HCT116 (cell line): ENCODE measurements at regions not wholly inside any gene's neighbourhood (a gene's known extent, or its start where the extent isn't known, plus 50 kb on each side); places are given as distances from the start of the nearest gene placed in this dataset.

Experiments used
- ATAC-seq: fragments of 200-7000 bp; cut with Tn5 transposase; 2 replicates; pipeline ENCODE4 v1.9.1; 2020; ENCODE audit warnings: mild to moderate bottlenecking, moderate library complexity
- BruUV-seq: library from RNA; stranded (reverse); fragments of 400-500 nt; replicated peaks from 2 replicates; lab custom pipeline; 2021; lab: Mats Ljungman, UMichigan
- CTCF ChIA-PET: fragments of 300-600 bp; sonication (Branson Sonifier 250); formaldehyde crosslinking; loops from one replicate; lab custom pipeline; 2021; ENCODE audit warnings: antibody characterized with exemption; lab: Charles Lee
- POLR2A ChIA-PET: fragments of 300-600, 350-600 bp; sonication (Branson Sonifier 250); formaldehyde crosslinking; loops from one replicate; lab custom pipeline; 2021; ENCODE audit warnings: antibody characterized with exemption; lab: Charles Lee
- RAD21 ChIA-PET, 2 experiments: fragments of 300-600 bp; sonication (Branson Sonifier 250); formaldehyde crosslinking; loops; one replicate each; lab custom pipeline; 2023; ENCODE audit warnings: low total read pairs in 2 of 2; ENCODE audit not compliant: uncharacterized antibody in 2 of 2, unreplicated experiment in 2 of 2, low non-redundant PET in 1 of 2; lab: Charles Lee
- DNase-seq: peaks from one replicate; pipeline ENCODE4 v3.0.0-alpha.2; 2010; ENCODE audit warnings: low read depth, low spot score
- H2AFZ ChIP-seq: fragments of 200-600 bp; shearing (Covaris generic), sonication (generic); 2 replicates; pipeline ENCODE4 v1.6.1; 2017; ENCODE audit warnings: low read depth, mixed run types, mixed read lengths, antibody characterized with exemption, low read length; ENCODE audit not compliant: poor library complexity, severe bottlenecking
- H3K27ac ChIP-seq: 2 replicates; pipeline ENCODE4 v1.5.1; 2012; ENCODE audit warnings: low read depth, low read length
- H3K27me3 ChIP-seq: fragments of 200-600 bp; sonication (generic); 2 replicates; pipeline ENCODE4 v1.6.1; 2016; ENCODE audit warnings: mixed run types, low read length, mixed read lengths; ENCODE audit not compliant: insufficient read depth
- H3K36me3 ChIP-seq, 2 experiments: fragments of 200-500 bp in 1 of 2; fragments of 200-600 bp in 1 of 2; sonication (Bioruptor generic) in 1 of 2; sonication (generic) in 1 of 2; 2 replicates each; pipeline versions ENCODE4 v1.5.1 to v1.6.1; 2014 to 2016; ENCODE audit warnings: low read length in 2 of 2, inconsistent platforms in 1 of 2, mixed read lengths in 1 of 2, mixed run types in 1 of 2; ENCODE audit not compliant: insufficient read depth in 2 of 2, control insufficient read depth in 1 of 2
- H3K4me1 ChIP-seq, 2 experiments: fragments of 200-600 bp in 1 of 2; sonication (generic) in 1 of 2; 2 replicates each; pipeline versions ENCODE4 v1.5.1 to v1.6.1; 2012 to 2017; ENCODE audit warnings: low read length in 2 of 2, inconsistent platforms in 1 of 2, mild to moderate bottlenecking in 1 of 2, mixed read lengths in 1 of 2, mixed run types in 1 of 2, moderate library complexity in 1 of 2; ENCODE audit not compliant: insufficient read depth in 2 of 2, control insufficient read depth in 1 of 2
- H3K4me2 ChIP-seq: fragments of 200-600 bp; sonication (generic); 2 replicates; pipeline ENCODE4 v1.6.1; 2017; ENCODE audit warnings: mixed run types, low read length, mixed read lengths
- H3K4me3 ChIP-seq, 2 experiments: fragments of 200-600 bp in 1 of 2; sonication (generic) in 1 of 2; replicated peaks in 1 of 2; 2 replicates each; pipeline ENCODE4 v1.5.1; 2011 to 2016; ENCODE audit warnings: low read length in 2 of 2, control low read depth in 1 of 2, low read depth in 1 of 2, mild to moderate bottlenecking in 1 of 2, mixed read lengths in 1 of 2, mixed run types in 1 of 2
- H3K79me2 ChIP-seq: fragments of 200-600 bp; sonication (generic); 2 replicates; pipeline ENCODE4 v1.6.1; 2017; ENCODE audit warnings: mild to moderate bottlenecking, mixed run types, low read length, moderate library complexity, mixed read lengths; ENCODE audit not compliant: insufficient read depth
- H3K9ac ChIP-seq: fragments of 200-600 bp; sonication (generic); 2 replicates; pipeline ENCODE4 v1.6.1; 2016; ENCODE audit warnings: low read length, mixed read lengths
- H3K9me2 ChIP-seq: fragments of 200-600 bp; sonication (generic), shearing (Covaris generic); 2 replicates; pipeline ENCODE4 v1.6.1; 2017; ENCODE audit warnings: mixed run types, mild to moderate bottlenecking, moderate library complexity; ENCODE audit not compliant: insufficient read depth
- H3K9me3 ChIP-seq, 2 experiments: fragments of 200-500 bp in 1 of 2; fragments of 200-600 bp in 1 of 2; sonication (Bioruptor generic) in 1 of 2; sonication (generic) in 1 of 2; 2 replicates each; pipeline ENCODE4 v1.6.1; 2014 to 2017; ENCODE audit warnings: low read length in 2 of 2, mixed read lengths in 2 of 2, inconsistent platforms in 1 of 2, low read depth in 1 of 2, mild to moderate bottlenecking in 1 of 2, mixed run types in 1 of 2, moderate library complexity in 1 of 2; ENCODE audit not compliant: control insufficient read depth in 1 of 2, insufficient read depth in 1 of 2
- H4K20me1 ChIP-seq: fragments of 200-600 bp; sonication (generic), shearing (Covaris generic); 2 replicates; pipeline ENCODE4 v1.6.1; 2017; ENCODE audit warnings: mixed run types, mild to moderate bottlenecking, moderate library complexity; ENCODE audit not compliant: insufficient read depth
- CBX3 ChIP-seq: IDR thresholded peaks from 2 replicates; pipeline ENCODE4 v1.6.1; 2012; ENCODE audit warnings: low read depth
- CEBPB ChIP-seq: IDR thresholded peaks from 2 replicates; pipeline ENCODE4 v1.6.1; 2012; ENCODE audit warnings: low read depth
- ELF1 ChIP-seq: IDR thresholded peaks from 2 replicates; pipeline ENCODE4 v1.6.1; 2012; ENCODE audit warnings: low read depth, borderline replicate concordance
- EZH2 ChIP-seq: fragments of 200-600 bp; sonication (generic); IDR thresholded peaks from 2 replicates; pipeline ENCODE4 v1.6.1; 2017; ENCODE audit warnings: antibody characterized with exemption, mixed run types
- FOSL1 ChIP-seq: IDR thresholded peaks from 2 replicates; pipeline ENCODE4 v1.6.1; 2012; ENCODE audit warnings: low read depth
- JUND ChIP-seq: IDR thresholded peaks from 2 replicates; pipeline ENCODE4 v1.6.1; 2012
- RAD21 ChIP-seq: IDR thresholded peaks from 2 replicates; pipeline ENCODE4 v1.6.1; 2012; ENCODE audit warnings: low read depth, mild to moderate bottlenecking
- SIN3A ChIP-seq: IDR thresholded peaks from 2 replicates; pipeline ENCODE4 v1.6.1; 2012; ENCODE audit warnings: low read depth
- SRF ChIP-seq: IDR thresholded peaks from 2 replicates; pipeline ENCODE4 v1.6.1; 2012; ENCODE audit warnings: low read depth
- YY1 ChIP-seq: IDR thresholded peaks from 2 replicates; pipeline ENCODE4 v1.6.1; 2011; ENCODE audit warnings: low read length, low read depth, moderate library complexity, mild to moderate bottlenecking; ENCODE audit not compliant: insufficient replicate concordance; ENCODE audit errors: extremely low read depth
- ZFX ChIP-seq: fragments of 450-650 bp; IDR thresholded peaks from 2 replicates; pipeline ENCODE4 v1.6.1; 2017
- ZNF274 ChIP-seq: fragments of 200-500 bp; sonication (Bioruptor generic); IDR thresholded peaks from 2 replicates; pipeline ENCODE4 v1.6.1; 2014; ENCODE audit warnings: mild to moderate bottlenecking, low read depth, low read length, inconsistent platforms
- intact Hi-C: fragments of 100-400 bp; cut with micrococcal nuclease; formaldehyde crosslinking; loops from 2 replicates; pipeline ENCODE4 v1.10.0; 2022
- TF ChIP-seq, protein P1 (sequence below): IDR thresholded peaks from 2 replicates; pipeline ENCODE4 v1.6.1; 2012; ENCODE audit warnings: low read depth
- TF ChIP-seq, protein P2 (sequence below), 3 experiments: fragments of 200-600 bp in 1 of 3; sonication (generic) in 1 of 3; IDR thresholded peaks in 2 of 3; conservative IDR thresholded peaks in 1 of 3; 2 replicates each; pipeline ENCODE4 v1.5.1; 2012 to 2017; ENCODE audit warnings: low read depth in 2 of 3, low read length in 2 of 3, antibody characterized with exemption in 1 of 3, borderline replicate concordance in 1 of 3, control low read depth in 1 of 3, mild to moderate bottlenecking in 1 of 3, mixed read lengths in 1 of 3, mixed run types in 1 of 3, moderate library complexity in 1 of 3; ENCODE audit not compliant: insufficient read depth in 1 of 3

DNA sequence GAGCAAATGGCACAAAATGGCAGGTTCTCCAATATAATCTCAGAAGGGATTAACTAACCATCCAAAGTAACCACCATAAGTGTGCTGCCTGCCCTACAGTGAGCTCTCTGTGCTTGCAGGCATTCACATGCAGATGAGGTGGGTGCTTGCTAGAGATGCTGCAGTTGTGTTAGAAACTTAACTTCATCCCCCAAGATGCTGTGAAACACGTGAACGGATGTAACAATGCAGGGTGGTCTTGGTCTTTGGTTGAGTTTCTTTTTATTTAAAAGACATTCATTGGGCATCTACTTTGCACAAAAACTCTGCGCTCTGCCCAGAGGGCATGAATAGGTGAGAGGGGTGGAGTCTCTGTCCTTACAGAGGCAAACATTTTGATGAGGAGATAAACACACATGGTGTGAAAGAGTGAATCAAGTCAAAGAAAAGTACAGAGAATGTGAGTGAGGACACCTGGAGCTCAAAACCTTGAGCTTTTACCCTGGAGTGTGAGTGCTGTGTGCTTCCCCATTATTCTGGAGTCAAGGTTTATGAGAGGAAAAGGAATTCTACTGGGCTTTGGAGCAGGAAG lies 143.9 kb upstream of the DAP start:
- DNase-seq (no peak), ATAC-seq (no peak)
- ChIA-PET POLR2A (no interaction called here), CTCF (no interaction called here), RAD21 (no interaction called here)
- Histone ChIP-seq H3K9me3 (no peaks in the 10 kb centered on the region), H3K27me3 (peaks cover 16% of the 10 kb centered on the region; the same call in 1 of the 2 replicates), H3K9me2 (no peaks in the 10 kb centered on the region), H3K36me3 (no peaks in the 10 kb centered on the region), H3K4me2 (no peak overlapping the region), H3K9ac (no peak overlapping the region), H3K4me3 (no peak overlapping the region), H2AFZ (no peak overlapping the region), H3K79me2 (no peaks in the 10 kb centered on the region), H4K20me1 (no peaks in the 10 kb centered on the region), H3K4me1 (no peaks in the 10 kb centered on the region; a peak in 1 of 4 replicates), H3K27ac (no peak overlapping the region)
- intact Hi-C loops = no loop called here
- TF ChIP-seq RAD21 (no peak), CBX3 (no peak), CEBPB (no peak), JUND (no peak), ELF1 (no peak), EZH2 (no peak), ZFX (no peak), SIN3A (no peak), FOSL1 (no peak), SRF (no peak), YY1 (no peak), ZNF274 (no peak)
- TF ChIP-seq, protein P1, sequence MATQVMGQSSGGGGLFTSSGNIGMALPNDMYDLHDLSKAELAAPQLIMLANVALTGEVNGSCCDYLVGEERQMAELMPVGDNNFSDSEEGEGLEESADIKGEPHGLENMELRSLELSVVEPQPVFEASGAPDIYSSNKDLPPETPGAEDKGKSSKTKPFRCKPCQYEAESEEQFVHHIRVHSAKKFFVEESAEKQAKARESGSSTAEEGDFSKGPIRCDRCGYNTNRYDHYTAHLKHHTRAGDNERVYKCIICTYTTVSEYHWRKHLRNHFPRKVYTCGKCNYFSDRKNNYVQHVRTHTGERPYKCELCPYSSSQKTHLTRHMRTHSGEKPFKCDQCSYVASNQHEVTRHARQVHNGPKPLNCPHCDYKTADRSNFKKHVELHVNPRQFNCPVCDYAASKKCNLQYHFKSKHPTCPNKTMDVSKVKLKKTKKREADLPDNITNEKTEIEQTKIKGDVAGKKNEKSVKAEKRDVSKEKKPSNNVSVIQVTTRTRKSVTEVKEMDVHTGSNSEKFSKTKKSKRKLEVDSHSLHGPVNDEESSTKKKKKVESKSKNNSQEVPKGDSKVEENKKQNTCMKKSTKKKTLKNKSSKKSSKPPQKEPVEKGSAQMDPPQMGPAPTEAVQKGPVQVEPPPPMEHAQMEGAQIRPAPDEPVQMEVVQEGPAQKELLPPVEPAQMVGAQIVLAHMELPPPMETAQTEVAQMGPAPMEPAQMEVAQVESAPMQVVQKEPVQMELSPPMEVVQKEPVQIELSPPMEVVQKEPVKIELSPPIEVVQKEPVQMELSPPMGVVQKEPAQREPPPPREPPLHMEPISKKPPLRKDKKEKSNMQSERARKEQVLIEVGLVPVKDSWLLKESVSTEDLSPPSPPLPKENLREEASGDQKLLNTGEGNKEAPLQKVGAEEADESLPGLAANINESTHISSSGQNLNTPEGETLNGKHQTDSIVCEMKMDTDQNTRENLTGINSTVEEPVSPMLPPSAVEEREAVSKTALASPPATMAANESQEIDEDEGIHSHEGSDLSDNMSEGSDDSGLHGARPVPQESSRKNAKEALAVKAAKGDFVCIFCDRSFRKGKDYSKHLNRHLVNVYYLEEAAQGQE = no peak
- TF ChIP-seq, protein P2, sequence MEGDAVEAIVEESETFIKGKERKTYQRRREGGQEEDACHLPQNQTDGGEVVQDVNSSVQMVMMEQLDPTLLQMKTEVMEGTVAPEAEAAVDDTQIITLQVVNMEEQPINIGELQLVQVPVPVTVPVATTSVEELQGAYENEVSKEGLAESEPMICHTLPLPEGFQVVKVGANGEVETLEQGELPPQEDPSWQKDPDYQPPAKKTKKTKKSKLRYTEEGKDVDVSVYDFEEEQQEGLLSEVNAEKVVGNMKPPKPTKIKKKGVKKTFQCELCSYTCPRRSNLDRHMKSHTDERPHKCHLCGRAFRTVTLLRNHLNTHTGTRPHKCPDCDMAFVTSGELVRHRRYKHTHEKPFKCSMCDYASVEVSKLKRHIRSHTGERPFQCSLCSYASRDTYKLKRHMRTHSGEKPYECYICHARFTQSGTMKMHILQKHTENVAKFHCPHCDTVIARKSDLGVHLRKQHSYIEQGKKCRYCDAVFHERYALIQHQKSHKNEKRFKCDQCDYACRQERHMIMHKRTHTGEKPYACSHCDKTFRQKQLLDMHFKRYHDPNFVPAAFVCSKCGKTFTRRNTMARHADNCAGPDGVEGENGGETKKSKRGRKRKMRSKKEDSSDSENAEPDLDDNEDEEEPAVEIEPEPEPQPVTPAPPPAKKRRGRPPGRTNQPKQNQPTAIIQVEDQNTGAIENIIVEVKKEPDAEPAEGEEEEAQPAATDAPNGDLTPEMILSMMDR (IDR thresholded peaks at IDR 0.05 in 2 of 3, conservative IDR thresholded peaks at IDR 0.05 in 1 of 3; ENCODE audit: borderline replicate concordance in 1 of 3, insufficient read depth in 1 of 3, low read depth in 2 of 3, low read length in 2 of 3) = no peak
- BruUV-seq = no TSS peak
